ENCODE measurements at regions not wholly inside any gene's neighbourhood (a gene's known extent, or its start where the extent isn't known, plus 50 kb on each side); places are given as distances from the start of the nearest gene placed in this dataset.

DNA sequence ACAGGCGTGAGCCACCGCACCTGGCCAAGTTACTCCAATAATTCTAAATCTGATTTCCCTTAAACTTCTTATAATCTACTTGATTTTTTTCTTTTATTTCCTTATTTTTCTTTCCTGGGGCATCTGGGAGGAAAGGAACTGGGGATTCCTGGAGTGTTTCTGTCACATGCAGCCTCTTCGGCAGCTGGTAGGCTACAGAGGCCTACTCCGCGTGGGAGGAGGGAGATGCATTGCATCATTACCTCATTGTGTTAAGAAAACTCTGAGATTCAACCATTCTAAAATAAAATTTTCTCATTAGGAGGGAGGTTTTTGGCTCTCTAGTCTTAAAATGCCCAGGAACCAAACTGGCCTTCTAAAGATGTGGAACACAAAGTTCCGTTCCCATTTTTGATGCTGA lies 64.0 kb downstream of the SOX9 start:
- no peak overlapping the region for H3K4me3 ChIP-seq (ENCODE audit: low read length)
- DNase-seq (ENCODE audit: low read depth) = peak; percentile 32
- TF ChIP-seq, protein P1, sequence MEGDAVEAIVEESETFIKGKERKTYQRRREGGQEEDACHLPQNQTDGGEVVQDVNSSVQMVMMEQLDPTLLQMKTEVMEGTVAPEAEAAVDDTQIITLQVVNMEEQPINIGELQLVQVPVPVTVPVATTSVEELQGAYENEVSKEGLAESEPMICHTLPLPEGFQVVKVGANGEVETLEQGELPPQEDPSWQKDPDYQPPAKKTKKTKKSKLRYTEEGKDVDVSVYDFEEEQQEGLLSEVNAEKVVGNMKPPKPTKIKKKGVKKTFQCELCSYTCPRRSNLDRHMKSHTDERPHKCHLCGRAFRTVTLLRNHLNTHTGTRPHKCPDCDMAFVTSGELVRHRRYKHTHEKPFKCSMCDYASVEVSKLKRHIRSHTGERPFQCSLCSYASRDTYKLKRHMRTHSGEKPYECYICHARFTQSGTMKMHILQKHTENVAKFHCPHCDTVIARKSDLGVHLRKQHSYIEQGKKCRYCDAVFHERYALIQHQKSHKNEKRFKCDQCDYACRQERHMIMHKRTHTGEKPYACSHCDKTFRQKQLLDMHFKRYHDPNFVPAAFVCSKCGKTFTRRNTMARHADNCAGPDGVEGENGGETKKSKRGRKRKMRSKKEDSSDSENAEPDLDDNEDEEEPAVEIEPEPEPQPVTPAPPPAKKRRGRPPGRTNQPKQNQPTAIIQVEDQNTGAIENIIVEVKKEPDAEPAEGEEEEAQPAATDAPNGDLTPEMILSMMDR (conservative IDR thresholded peaks at IDR 0.05; ENCODE audit: low read depth, low read length) = no peak

DNA sequence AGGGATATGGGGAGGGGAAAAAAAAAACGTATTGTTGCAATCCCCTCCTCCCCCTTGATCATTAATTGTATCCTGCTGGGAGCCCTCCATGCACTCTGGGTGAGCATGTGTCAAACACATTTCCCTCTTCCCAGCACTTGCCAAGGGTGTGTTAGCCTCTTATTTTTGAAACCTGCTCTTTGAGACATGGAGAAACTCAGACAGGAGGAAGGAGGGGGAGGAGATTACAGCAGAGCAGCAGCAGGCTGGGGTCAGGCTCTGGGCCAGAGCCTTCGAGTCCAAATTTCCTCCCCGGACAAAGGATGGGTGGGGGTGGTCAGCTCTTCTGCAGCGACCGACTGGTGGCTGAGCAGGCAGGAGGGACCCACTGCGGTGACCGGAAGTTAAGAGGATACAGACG lies 64.7 kb downstream of the SOX9 start:
- DNase-seq (ENCODE audit: low read depth) = no peak
- no peak overlapping the region for H3K4me3 ChIP-seq (ENCODE audit: low read length)
- TF ChIP-seq, protein P1 (conservative IDR thresholded peaks at IDR 0.05; ENCODE audit: low read depth, low read length) = no peak

DNA sequence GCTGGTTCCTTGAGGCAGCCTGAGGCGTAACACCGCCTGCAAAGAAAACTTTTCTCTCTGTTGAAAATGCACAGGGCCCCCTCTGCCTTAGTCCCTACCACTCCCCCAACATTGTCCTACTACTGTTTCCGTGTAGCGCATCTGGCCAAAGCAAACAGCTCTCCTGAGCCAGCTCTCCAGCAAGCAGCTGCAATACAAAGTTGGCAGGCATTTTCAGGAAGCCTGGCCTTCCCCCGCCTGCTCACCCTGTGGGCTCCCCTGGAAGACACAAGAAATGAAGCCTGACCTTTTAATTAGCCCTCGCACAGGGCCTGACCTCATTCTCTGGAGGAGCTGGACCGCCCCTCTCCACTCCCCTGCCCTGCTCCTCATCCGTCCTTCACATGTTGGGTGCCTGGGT lies 66.7 kb downstream of the SOX9 start:
- H3K4me3 ChIP-seq (ENCODE audit: low read length) = no peak overlapping the region
- DNase-seq (ENCODE audit: low read depth) = no peak
- TF ChIP-seq, protein P1 (conservative IDR thresholded peaks at IDR 0.05; ENCODE audit: low read depth, low read length) = no peak

DNA sequence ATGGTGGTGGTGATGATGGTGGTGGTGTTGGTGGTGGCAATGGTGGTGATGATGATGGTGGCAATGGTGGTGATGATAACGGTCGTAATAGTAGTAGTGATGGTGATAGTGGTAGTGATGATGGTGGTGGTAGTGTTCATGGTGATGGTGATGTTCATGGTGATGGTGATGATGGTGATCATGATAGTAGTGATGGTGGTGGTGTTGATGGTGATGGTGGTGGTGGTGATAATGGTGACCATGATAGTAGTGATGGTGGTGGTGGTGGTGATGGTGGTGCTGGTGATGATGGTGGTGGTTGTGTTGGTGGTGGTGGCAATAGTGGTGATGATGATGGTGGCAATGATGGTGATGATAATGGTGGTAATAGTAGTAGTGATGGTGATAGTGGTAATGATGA lies 68.0 kb downstream of the SOX9 start:
- TF ChIP-seq, protein P1 (conservative IDR thresholded peaks at IDR 0.05; ENCODE audit: low read depth, low read length) = no peak
- no peak overlapping the region for H3K4me3 ChIP-seq (ENCODE audit: low read length)

DNA sequence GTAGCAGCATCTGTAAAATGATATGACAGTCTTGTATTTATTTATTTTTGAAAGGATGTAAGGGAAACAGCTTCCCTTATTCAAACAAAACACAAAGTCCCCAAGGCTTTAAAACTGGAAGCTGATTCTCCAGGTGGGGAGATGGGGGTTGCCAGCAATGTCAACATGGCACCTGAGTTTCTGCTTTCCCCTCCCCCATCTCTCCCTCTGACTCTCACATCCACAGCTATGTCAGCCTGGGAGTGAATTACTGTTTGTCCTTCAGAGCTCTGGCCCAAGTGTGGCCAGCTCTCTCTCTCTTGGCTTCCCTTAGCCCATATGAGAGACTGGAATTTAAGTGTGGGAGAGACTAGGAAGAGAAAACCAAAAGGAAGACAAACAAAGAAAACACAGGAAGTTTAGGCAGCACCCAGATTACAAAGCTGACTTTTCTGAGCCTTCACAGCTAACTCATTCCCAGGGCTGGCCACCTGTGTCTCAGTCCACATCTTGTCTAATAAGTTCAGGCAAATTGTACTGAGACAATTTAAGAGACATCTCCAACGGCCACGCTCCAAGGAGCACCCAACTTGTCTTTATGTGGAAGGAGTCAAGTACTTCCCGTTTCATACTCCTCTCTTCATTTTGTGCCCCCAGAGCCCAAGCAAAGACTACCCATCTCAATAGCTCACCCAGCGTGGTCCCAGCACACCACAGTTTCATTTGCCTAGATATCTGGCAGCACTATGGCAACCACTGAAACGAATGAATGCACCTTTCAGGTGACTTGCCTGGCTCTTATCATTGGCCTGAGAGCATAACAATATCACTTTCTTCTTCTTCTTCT lies 69.2 kb downstream of the SOX9 start:
- no peak overlapping the region for H3K4me3 ChIP-seq (ENCODE audit: low read length)
- DNase-seq (ENCODE audit: low read depth) = no peak
- TF ChIP-seq, protein P1 (conservative IDR thresholded peaks at IDR 0.05; ENCODE audit: low read depth, low read length) = no peak

More for the DNA sequence above, 68.0 kb downstream of the SOX9 start:
- DNase-seq (ENCODE audit: low read depth) = no peak

DNA sequence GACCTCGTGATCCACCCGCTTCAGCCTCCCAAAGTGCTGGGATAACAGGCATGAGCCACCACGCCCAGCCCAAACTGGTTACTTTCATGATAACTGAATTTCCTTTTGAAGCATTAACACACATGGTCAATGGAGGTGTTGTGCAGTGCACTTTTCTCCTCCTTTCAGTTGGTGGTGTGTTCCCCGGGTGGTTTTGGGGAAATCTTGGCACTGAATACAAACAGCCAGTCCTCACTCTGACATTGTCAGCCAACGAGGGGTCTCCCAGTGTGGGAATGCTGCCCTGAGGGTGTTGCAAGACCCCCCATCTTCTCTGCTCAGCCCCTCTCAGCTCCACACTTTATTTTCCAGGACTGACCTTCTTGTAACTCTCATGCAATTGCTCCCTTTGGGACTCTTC lies 70.5 kb downstream of the SOX9 start:
- TF ChIP-seq, protein P1 (conservative IDR thresholded peaks at IDR 0.05; ENCODE audit: low read depth, low read length) = no peak
- no peak for DNase-seq (ENCODE audit: low read depth)
- no peak overlapping the region for H3K4me3 ChIP-seq (ENCODE audit: low read length)
